Posterior vena cava (tissue), 2 donors: ENCODE measurements at regions not wholly inside any gene's neighbourhood (a gene's known extent, or its start where the extent isn't known, plus 50 kb on each side); places are given as distances from the start of the nearest gene placed in this dataset.
A peak's percentile ranks its signal among the peaks of the same experiment; 100 is the strongest.

Source experiments
- DNase-seq: peaks from one replicate; pipeline ENCODE4 v3.0.0-alpha.2; 2020; ENCODE audit warnings: low spot score
- intact Hi-C, 2 donors: fragments of 100-400 bp; cut with DNase I; formaldehyde crosslinking; loops; one replicate each; pipeline versions ENCODE4 v1.14.1 to v1.14.2; 2022 to 2023
- donor health status: DM: yes; HTN: yes; CAD: no.
- donor health status: DM: yes; HTN: yes; CAD: no.

DNA sequence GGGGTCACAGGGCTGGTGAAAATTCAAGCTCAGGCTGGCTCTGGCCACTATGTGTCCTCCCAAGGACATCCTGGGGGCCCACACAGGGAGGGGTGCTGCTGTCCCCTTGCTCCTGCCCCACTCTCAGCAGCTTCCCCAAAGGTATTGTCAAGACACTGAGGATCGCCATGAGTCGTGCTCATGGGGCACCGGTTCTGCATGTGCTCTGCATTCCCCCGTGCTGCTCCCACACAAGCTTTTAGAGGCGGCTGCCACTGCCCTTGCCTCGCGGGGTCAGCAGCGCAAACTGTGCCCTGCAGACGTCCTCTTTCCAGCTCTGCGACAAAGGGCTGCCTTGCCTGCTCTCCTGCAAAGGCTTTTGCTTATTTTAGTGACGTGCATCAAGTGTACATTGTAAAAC is 179.8 kb downstream of the ERMARD start:
- intact Hi-C loops: no loop called here
- DNase-seq: no peak

DNA sequence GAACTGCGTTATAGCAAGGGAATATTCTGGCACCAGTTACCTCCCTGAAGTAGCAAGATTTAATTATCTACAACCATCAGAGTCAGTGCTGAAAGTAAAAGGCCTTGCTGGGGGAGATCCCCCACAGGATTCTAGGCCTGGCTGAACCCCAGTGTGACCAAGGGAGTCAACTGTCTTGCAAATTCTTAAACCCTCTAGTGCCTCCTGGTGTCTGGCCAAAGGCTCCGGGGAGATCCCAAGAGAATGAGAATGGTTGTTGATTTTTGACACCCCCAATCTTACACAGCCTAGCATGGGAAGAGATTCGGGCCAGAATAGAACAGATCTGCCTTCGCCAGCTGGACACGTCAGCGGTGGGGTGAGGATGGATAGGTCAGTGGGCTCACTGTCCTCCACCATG is 179.4 kb downstream of the ERMARD start:
- DNase-seq: no peak
- intact Hi-C loops: no loop called here

DNA sequence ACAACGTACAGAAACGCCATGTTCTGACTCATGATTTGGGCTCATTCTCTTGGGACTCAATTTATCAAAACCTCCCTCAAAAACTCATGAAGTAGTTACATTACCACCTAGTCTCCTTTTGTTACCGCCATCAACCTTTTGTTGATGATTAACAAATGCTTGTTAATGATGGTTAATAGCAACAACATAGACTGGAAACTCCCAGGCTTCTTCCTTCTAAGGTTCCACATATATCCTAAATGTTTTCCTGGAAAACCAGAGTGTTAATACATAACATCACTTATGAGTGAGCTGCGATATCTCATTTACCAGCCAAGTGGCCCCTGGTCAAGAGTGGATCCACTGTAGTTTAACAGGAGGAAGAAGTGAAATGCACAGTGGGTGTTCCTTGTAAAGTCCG is 176.3 kb downstream of the ERMARD start:
- intact Hi-C loops: no loop called here
- no peak for DNase-seq

DNA sequence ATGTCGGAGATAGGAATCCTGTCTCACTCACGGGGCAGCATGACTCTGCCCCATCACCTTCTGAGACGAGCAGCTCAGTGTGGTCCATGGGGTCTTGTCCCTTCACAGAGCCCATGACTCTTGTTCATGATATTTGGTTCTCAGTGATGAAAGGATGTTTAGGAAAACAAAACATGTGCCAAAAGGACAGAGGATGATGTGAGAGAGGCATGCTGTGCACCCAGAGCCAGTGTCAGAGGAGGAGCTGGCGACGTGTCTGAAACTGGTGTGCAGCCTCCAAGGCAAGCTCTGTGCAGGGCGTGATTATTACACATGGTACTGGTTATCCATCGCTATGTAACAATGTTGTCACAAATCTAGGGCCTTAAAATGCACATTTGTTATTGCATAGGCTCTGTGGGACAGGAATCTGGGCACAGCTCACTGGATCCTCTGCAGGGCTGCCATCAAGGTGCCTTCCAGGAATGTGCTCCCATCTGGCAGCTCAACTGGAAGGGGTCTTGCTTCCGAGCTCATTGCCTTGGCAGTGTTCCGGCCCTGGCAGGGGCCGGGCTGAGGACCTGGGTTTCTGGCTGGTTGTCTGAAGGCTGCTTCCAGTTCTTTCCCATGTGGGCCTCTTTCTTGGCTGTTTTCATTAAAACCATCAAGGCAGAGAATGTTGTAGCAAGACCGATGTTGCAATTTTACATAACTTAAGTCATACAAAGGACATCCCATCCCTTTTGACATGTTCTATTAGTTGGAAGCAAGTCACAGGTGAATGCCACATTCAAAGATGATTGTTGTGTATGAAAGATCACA is 175.4 kb downstream of the ERMARD start:
- no peak for DNase-seq
- intact Hi-C loops: no loop called here

DNA sequence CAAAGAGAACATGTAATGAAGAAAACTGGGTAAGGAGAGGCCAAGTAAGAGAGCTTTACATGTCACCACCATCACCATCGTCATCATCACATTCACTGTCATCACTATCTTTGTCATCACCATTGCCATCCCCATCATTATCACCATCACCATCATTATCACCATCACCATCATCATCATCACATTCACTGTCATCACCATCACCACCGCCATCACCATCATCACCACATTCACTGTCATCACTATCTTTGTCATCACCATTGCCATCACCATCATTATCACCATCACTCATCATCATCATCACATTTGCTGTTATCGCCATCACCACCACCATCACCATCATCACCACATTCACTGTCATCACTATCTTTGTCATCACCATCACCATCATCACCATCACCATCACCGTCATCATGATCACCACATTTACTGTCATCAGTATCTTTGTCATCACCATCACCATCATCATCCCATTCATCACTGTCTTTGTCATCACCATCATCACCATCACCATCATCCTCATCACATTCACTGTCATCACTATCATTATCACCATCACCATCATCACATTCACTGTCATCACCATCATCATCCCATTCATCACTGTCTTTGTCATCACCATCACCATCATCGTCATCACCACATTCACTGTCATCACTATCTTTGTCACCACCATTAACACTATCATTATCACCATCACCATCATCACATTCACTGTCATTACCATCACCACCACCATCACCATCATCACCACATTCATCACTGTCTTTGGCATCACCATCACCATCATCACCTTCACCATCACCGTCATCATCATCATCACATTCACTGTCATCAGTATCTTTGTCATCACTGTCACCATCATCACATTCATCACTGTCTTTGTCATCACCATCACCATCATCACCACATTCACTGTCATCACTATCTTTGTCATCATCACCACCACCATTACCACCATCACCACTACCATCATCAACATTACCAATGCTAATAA is 172.3 kb downstream of the ERMARD start:
- DNase-seq: no peak
- intact Hi-C loops: no loop called here

DNA sequence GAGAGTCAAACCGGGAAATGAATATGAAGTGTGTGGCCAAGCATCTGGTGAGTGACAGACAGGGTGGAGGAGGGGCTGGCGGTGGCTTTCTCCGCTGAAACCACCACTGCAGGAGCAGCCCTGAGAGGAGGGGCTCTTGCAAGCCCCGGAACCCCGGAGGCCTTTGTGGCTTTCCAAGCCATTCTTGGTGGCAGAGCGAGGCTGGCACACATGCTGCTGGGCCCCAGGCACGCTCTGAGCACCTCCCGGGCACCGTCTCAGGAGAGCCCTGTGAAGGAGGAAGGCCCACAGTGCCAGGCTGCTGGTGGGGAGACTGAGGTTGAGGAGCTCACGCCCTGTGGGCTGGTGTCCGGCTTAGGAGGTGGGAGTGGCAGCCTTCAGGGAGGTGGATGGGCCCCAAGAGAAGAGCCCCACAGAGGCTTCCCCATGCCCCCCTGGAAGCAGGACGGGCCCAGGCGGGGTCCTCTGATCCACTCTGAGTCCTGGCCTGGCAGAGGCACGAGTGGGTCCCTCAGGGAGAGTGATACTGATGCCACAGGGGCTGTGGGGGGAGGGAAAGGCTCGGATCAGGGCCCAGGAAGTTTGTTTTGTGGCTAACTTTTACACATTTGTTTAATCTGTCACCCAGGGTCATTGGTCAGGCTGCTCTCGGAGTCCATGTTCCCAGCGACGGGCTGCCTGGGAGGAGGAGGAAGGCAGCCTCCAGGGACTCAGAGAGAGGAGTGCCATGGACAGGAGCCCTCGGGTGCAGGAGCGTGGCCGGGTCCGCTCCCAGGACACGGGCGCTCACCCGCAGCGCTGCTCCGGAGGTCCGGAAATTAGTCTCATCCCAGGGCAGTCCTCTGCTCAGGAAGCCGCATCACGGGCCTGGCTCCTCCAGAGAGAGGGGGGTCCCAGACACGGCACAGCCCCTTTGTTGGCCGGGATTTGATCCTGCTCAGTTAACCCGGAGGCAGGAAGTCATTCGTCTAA is 170.7 kb downstream of the ERMARD start:
- no peak for DNase-seq
- intact Hi-C loops: no loop called here

DNA sequence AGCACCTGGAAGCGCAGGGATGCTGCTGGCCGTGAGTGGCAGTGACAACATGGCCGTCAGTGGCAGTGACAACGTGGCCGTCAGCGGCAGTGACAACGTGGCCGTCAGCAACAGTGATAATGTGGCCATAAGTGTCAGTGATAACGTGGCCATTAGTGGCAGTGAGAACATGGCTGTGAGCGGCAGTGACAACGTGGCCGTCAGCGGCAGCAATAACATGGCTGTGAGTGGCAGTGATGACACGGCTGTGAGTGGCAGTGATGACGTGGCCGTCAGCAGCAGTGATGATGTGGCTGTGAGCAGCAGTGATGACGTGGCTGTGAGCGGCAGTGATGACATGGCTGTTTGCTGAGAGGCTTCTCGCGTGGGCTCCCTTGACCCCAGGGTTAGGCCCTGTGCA is 169.8 kb downstream of the ERMARD start:
- intact Hi-C loops: no loop called here
- DNase-seq: no peak

DNA sequence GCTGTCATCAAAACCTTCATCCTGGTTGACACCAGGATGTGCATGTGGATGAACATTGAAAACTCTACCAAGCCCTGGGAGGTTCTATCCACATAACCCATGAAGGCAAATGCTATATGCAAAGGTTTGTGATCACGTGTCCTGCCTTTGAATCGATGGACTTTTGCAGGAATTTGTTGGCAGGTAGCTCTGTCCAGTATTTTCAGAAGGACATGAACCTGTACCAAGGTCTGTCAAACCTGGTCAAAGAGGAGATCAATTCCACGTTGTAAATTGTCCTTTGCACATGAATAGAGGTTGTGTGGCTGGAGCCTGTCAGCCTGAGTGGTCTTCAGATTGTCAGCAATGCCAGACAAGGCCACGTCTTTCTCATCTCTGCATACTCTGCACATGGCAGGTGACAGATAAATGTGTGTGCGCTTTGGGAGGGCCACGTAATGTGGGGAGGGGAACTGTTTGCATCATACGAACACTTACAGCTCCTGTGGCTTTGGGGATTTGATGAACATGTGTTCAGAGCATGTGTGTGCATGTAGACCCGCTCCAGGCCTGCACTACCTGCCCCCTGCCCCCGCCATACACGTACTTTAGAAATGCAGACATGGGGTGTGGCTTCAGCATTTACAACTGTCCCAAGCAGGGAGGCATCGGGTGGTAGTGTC is 169.1 kb downstream of the ERMARD start:
- DNase-seq: no peak
- intact Hi-C loops: no loop called here

DNA sequence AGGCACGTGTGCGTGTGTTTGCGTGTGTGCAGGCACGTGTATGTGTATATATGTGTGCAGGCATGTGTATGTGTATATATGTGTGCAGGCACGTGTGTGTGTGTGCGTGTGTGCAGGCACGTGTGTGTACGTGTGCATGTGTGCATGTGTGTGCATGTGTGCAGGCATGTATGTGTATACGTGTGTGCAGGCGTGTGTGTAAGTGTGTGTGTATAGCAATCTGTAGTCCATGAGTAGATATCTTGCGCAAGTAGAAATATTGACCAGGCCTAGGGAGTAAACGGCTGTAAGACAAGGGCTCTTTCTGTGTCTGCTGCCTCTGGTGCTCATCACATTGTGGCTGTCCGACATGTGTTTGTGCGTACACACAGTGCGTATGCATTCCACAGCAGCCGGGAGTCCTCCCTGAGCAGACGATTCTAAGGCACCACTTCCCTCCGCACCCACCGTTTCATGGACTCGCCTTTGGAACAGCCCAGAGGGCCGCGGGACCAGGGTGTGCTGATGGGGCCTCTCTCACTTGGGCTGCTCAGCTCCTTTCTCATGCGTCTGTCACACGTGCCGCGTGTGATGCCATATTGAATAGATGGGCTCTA is 167.6 kb downstream of the ERMARD start:
- intact Hi-C loops: no loop called here
- no peak for DNase-seq

DNA sequence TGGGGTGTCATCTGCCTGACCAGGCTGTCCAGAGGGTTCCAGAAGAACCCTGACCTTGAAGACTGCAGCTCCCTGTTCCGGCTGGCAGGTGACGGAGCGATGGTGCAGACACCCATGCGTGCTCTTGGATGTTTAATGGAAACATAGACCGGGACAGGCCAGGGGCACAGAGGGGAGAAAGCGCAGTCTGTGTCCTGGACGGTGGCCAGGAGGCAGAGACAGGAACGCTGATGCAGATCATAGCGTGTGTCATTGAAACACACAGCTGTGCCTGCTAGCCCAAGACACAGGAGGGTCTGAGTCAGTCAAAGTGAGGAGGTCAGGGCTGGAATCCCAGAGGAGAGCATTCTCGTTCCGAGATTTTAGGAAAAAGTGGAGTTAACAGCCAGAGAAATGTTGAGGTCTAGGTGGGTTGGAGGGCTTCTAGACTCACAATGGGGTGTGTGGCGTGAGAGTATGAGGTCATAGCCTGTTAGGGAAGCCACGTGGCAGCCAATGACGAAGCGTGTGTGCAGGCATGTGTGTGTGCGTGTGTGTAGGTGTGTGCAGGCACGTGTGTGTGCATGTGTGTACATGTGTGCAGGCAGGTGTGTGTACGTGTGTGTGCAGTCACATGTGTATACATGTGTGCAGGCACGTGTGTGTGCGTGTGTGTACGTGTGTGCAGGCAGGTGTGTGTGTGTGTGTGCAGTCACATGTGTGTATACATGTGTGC is 167.0 kb downstream of the ERMARD start:
- intact Hi-C loops: no loop called here

DNA sequence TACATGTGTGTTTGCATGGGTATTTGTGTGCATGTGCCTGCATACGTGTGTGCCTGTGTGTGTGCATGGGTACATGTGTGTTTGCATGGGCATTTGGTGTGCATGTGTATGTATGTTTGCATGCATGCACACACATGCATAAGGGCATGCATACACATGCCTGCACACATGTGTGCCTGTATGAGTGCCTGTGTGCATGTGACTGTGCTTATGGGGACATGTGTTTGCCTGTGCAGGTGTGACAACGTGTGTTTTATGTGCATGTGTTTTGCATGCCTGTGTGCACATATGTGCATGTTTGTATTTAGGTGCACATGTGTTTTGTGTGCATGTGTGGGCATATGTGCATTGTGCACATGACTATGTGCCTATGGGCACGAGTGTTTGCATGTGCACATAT is 165.7 kb downstream of the ERMARD start:
- DNase-seq: no peak
- intact Hi-C loops: no loop called here

More for the DNA sequence above, 167.0 kb downstream of the ERMARD start:
- DNase-seq: no peak

DNA sequence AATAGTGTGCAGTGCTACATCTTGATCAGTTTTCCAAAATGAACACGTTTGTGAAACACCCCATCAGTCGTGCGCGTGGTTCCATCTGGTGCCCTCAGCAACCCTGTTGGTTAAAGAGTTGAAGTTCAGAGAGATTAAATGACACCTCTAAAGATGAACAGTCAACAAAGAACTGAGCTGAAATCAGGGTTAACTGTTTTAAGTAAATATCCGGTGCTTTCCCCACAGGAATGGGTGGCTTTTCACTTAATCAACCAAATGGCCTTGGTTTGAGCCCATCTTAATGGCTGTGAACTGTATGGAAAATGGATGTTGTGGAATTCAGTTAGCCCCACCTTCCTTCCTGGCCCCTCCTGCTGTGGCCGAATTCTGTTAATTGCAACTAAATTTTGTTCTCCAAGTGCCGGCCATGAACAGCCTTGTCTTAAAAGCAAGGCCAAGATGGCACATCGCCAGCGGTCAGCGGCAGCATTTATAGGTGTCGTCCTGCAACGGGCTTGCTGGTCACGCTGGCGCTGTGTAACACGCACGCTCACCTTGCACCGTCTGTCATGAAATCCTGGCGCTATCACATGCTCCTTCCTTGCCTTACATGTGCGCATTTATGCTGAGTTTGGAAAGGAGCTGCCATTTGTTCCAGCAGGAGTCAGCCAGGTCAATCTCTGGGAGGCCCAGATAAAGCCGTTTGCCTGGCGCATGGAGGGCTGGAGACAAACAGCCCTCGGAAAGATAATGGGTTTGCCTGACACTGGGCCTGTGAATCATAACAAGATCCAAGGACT is 164.5 kb downstream of the ERMARD start:
- intact Hi-C loops: no loop called here
- DNase-seq: peak; percentile 79

DNA sequence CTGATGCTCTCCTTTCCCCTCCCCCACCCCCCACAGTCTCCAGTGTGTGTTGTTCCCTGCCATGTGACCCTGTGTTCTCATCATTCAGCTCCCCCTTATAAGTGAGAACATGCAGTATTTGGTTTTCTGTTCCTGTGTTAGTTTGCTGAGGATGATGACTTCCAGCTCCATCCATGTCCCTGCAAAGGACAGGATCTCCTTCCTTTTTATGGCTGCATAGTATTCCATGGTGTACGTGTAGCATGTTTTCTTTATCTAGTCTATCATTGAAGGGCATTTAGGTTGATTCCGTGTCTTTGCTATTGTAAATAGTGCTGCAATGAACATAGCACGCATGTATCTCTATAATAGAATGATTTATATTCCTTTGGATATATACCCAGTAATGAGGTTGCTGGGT is 162.3 kb downstream of the ERMARD start:
- intact Hi-C loops: loop anchor here in 1 of 2 donors (2.0 kb wide), 1 partner anchor 53 kb away; no protein-coding TSS in a partner anchor

DNA sequence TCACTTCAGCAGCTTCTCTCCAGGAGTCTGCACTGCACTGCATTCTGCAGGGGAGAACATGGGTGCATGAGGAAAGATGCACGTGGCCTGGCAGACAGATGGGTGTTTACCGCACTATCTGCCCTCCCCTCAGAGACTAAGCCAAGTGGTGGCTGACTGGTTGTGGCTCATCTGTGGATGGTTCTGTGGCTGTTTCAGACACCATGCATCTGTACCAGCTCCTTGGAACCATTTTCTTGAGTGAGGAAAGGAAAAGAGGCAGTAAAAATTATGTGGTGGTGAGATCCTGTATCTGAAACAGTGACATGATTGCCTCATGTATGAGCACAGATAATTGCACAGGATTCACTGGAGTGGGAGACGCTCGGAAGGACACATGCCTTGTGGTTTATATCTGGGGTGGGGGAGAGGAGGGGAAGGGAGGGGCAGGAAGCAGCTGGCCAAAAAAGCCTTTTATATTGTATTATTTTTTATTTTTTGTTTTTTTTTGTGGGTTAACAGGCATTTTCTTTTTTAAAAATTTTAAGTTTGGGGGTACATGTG is 161.7 kb downstream of the ERMARD start:
- intact Hi-C loops: loop anchor here in 1 of 2 donors (2.0 kb wide), 1 partner anchor 54 kb away; no protein-coding TSS in a partner anchor
- peak; percentile 42 for DNase-seq

More for the DNA sequence above, 162.3 kb downstream of the ERMARD start:
- DNase-seq: peak; percentile 6

DNA sequence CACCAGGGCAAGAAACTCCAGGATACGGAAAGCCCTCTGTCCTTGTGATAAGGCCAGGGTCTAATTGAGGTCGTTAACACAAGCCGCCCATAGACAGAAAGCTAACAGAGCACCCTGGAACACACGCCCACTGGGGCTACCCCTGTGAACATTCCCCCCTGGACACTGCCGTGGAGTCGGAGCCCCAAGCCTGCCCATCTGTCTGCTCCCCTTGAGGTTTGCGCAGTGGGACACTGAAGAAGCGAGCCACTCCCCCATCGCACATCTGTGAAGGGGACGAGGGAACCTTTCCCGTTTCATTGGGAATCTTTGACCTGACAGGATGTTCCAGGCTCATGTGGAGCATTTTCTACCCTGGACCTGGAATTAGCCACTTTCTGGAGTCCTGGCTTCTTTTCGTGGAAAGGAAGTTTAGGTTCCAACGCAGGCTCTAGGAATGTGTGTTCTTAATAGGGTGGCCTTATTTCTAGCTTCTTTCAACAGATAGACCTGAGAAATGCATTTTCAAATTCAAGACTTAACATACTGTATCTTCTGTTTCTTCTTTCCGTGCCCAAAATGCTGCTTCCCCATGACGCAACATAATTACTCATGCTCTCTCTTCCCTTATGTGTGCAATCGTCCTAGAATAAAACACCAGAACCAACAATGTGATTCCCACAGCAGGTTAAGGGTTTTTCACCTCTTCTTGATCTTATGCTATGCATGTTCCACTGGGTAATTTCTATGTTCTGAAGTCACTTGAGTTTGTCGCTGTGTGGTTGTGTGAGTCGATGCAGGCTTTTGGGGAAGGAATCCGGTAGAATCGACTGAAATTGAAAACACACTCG is 161.1 kb downstream of the ERMARD start:
- DNase-seq: peak; percentile 59
- intact Hi-C loops: loop anchor here in 1 of 2 donors (2.0 kb wide), 1 partner anchor 54 kb away; no protein-coding TSS in a partner anchor
